T-helper 1 cell treated with Interleukin-12 subunit alpha and Interleukin-12 subunit beta and Interleukin-4 antibody, amounts not matched to agents 30 μg/mL and 1 μg/mL, for 36 hours (primary cell): ENCODE measurements at regions not wholly inside any gene's neighbourhood (a gene's known extent, or its start where the extent isn't known, plus 50 kb on each side); places are given as distances from the start of the nearest gene placed in this dataset.
A peak's percentile ranks its signal among the peaks of the same experiment; 100 is the strongest.
"Not testable (repeated sequence)": the region's sequence is repeated elsewhere in the genome, so short reads cannot be mapped to it uniquely, and the experiment has no call there.

Experiments used
- H3K27ac Mint-ChIP-seq: one replicate; pipeline ENCODE4 v1.8.0; 2021; ENCODE audit warnings: mild to moderate bottlenecking, mixed read lengths
- H3K27me3 Mint-ChIP-seq: one replicate; pipeline ENCODE4 v1.8.0; 2021; ENCODE audit warnings: low read depth, mixed read lengths
- H3K36me3 Mint-ChIP-seq: one replicate; pipeline ENCODE4 v1.8.0; 2021; ENCODE audit warnings: low read depth, mixed read lengths
- H3K4me1 Mint-ChIP-seq: one replicate; pipeline ENCODE4 v1.8.0; 2021; ENCODE audit warnings: low read depth, mixed read lengths
- H3K4me3 Mint-ChIP-seq: one replicate; pipeline ENCODE4 v1.8.0; 2021; ENCODE audit warnings: mild to moderate bottlenecking, moderate library complexity, mixed read lengths
- H3K9me3 Mint-ChIP-seq: one replicate; pipeline ENCODE4 v1.8.0; 2021; ENCODE audit warnings: mixed read lengths

DNA sequence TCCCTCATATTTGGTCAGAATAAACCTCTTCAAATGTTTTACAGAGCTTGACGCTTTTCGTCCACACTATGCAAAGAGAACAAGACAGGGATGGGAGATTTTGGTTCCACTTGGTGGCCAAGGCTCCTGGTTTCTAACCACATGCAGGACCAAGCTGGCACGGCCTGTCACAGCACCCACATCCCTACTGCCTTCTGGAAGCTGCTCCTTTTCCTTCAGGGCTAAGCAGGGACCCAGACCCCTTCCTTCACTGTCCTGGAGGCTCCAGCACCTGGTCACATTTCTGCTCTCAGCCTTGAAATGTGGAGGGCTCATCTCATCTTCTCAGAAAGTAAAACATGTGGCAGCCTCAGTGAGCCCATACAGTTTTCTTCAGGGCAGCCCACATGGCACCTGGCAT, 50.4 kb upstream of the ARHGEF7 start:
- H3K4me3 Mint-ChIP-seq: no peak overlapping the region
- peaks cover 63% of the 10 kb centered on the region for H3K27me3 Mint-ChIP-seq
- no peaks in the 10 kb centered on the region for H3K9me3 Mint-ChIP-seq
- H3K36me3 Mint-ChIP-seq: no peaks in the 10 kb centered on the region
- no peak overlapping the region for H3K27ac Mint-ChIP-seq
- H3K4me1 Mint-ChIP-seq: peaks cover 5% of the 10 kb centered on the region

DNA sequence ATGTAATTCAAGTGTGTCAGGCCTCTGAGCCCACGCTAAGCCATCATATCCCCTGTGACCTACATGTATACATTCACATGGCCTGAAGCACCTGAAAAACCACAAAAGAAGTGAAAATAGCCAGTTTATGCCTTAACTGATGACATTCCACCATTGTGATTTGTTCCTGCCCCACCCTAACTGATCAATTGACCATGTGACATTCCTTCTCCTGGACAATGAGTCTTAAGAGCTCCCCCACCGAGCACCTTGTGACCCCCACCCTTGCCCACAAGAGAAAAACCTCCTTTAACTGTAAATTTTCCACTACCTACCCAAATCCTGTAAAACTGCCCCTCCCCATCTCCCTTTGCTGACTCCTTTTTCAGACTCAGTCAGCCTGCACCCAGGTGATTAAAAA, 52.1 kb upstream of the ARHGEF7 start:
- H3K27me3 Mint-ChIP-seq: peaks cover 61% of the 10 kb centered on the region
- H3K4me1 Mint-ChIP-seq: peaks cover 5% of the 10 kb centered on the region
- H3K9me3 Mint-ChIP-seq: no peaks in the 10 kb centered on the region
- no peak overlapping the region for H3K4me3 Mint-ChIP-seq
- H3K27ac Mint-ChIP-seq: no peak overlapping the region
- no peaks in the 10 kb centered on the region for H3K36me3 Mint-ChIP-seq

GRCh38 chr13:111062305-111062704, 52.8 kb upstream of the ARHGEF7 start:
- no peaks in the 10 kb centered on the region for H3K36me3 Mint-ChIP-seq
- no peaks in the 10 kb centered on the region for H3K9me3 Mint-ChIP-seq
- peaks cover 63% of the 10 kb centered on the region for H3K27me3 Mint-ChIP-seq
- H3K4me3 Mint-ChIP-seq: no peak overlapping the region
- no peak overlapping the region for H3K27ac Mint-ChIP-seq
- peaks cover 3% of the 10 kb centered on the region for H3K4me1 Mint-ChIP-seq

DNA sequence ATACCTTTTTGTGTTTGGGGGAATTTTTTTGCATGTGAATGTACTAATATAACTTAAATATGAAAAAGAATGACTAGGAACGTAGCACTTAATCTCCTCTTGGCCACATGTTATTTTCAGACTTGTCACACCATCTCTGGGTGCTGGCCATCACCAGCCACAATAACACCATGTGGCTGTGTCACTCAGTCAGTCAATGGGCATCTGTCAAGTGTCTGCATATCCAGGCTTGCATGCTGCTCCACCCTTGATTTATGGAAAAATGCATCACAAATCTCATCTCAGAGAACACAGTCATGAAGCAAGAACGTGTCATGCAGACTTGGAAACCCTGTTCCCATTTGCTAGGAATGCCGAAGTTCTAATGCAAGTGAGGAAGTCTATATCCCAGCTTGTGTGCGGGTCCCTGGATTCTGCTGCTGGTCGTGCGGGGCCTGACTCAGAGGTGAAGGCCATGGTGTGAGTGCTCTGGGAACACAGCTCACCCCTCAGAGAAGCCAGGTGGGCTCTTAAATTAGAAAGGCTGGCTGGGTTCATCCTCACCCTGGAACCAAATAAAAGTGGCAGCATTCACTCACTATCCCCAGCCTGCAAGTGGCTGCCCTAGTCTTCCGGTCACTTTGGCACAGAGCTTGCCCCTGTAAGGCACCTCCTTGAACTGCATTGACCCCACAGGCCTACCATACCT, 53.6 kb upstream of the ARHGEF7 start:
- no peak overlapping the region for H3K4me3 Mint-ChIP-seq
- no peak overlapping the region for H3K27ac Mint-ChIP-seq
- H3K4me1 Mint-ChIP-seq: peaks cover 2% of the 10 kb centered on the region
- H3K36me3 Mint-ChIP-seq: no peaks in the 10 kb centered on the region
- no peaks in the 10 kb centered on the region for H3K9me3 Mint-ChIP-seq
- peaks cover 68% of the 10 kb centered on the region for H3K27me3 Mint-ChIP-seq

- Mint-ChIP-seq H3K36me3 (no peaks in the 10 kb centered on the region), H3K4me3 (no peak overlapping the region), H3K27me3 (peaks cover 67% of the 10 kb centered on the region), H3K4me1 (no peaks in the 10 kb centered on the region), H3K9me3 (no peaks in the 10 kb centered on the region), H3K27ac (no peak overlapping the region)
These were observed 54.7 kb upstream of the ARHGEF7 start for GRCh38 chr13:111060237-111060919.

- Mint-ChIP-seq H3K4me3 (no peak overlapping the region), H3K27ac (no peak overlapping the region), H3K27me3 (peaks cover 63% of the 10 kb centered on the region), H3K36me3 (no peaks in the 10 kb centered on the region), H3K4me1 (no peaks in the 10 kb centered on the region), H3K9me3 (no peaks in the 10 kb centered on the region)
These were observed 56.2 kb upstream of the ARHGEF7 start for GRCh38 chr13:111058796-111059506.

GRCh38 chr13:111058339-111058738, 56.8 kb upstream of the ARHGEF7 start:
- H3K4me1 Mint-ChIP-seq, H3K9me3 Mint-ChIP-seq, H3K27ac Mint-ChIP-seq, H3K4me3 Mint-ChIP-seq, H3K36me3 Mint-ChIP-seq: not testable (repeated sequence)
- H3K27me3 Mint-ChIP-seq: peaks cover 66% of the 10 kb centered on the region

- H3K27ac Mint-ChIP-seq, H3K4me1 Mint-ChIP-seq, H3K9me3 Mint-ChIP-seq, H3K36me3 Mint-ChIP-seq, H3K4me3 Mint-ChIP-seq: not testable (repeated sequence)
- H3K27me3 Mint-ChIP-seq: peaks cover 32% of the 10 kb centered on the region
These were observed 63.3 kb upstream of the ARHGEF7 start for GRCh38 chr13:111051726-111052232.

DNA sequence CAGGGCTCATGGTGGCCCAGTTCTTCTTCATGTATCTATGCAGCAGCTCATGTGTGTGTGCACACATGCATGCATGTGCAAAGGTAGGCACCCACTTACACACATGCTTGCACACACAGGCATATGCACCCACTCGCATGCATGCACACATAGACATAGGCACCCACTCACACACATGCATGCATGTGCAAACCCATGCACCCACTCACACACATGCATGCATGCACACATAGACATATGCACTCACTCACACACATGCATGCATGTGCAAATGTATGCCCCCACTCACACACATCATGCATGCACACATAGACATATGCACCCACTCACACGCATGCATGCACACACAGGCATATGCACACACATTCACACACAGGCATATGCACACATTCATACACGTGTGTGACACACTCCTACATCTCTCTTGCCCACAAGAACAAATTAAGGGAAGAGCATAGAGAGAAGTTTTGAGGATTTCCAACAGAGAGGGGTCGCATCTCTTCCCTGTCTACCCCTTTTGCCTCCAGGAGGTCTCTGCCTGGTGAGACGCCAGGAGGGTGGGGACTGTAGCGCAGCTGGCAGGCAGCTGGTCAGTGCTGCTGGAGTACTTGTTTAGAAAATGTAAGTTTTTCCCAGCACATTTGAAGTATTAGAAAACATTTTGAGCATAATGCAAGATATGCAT, 63.9 kb upstream of the ARHGEF7 start:
- H3K4me3 Mint-ChIP-seq: no peak overlapping the region
- no peak overlapping the region for H3K27ac Mint-ChIP-seq
- H3K4me1 Mint-ChIP-seq: peaks cover 11% of the 10 kb centered on the region
- peaks cover 27% of the 10 kb centered on the region for H3K27me3 Mint-ChIP-seq
- H3K9me3 Mint-ChIP-seq: no peaks in the 10 kb centered on the region
- H3K36me3 Mint-ChIP-seq: no peaks in the 10 kb centered on the region

GRCh38 chr13:111050539-111050879, 64.6 kb upstream of the ARHGEF7 start:
- Mint-ChIP-seq H3K9me3 (no peaks in the 10 kb centered on the region), H3K27ac (no peak overlapping the region), H3K36me3 (no peaks in the 10 kb centered on the region), H3K4me1 (peaks cover 11% of the 10 kb centered on the region), H3K4me3 (no peak overlapping the region), H3K27me3 (peaks cover 20% of the 10 kb centered on the region)

GRCh38 chr13:111049791-111050538, 65.1 kb upstream of the ARHGEF7 start:
- no peak overlapping the region for H3K4me3 Mint-ChIP-seq
- no peaks in the 10 kb centered on the region for H3K36me3 Mint-ChIP-seq
- H3K27me3 Mint-ChIP-seq: peaks cover 15% of the 10 kb centered on the region
- H3K9me3 Mint-ChIP-seq: no peaks in the 10 kb centered on the region
- H3K27ac Mint-ChIP-seq: no peak overlapping the region
- H3K4me1 Mint-ChIP-seq: peaks cover 11% of the 10 kb centered on the region

DNA sequence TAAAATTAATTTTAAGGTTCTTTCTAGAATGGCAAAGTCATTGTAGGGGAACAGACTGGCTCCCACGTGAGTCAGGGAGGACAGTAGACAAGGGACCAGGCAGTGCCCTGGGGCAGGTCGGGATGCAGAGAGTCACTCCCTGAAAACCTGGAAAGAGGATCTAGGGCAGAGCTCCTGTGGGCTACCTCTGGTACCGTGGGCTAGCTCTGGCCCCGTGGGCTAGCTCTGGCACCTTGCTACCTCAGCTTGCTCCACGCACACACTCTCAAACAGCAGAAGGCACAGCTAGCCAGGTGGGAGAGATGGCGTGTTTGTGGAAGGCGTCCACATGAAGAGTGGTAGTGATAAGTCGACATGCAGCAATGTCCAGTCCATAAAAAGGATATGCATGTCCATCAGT, 66.7 kb upstream of the ARHGEF7 start:
- Mint-ChIP-seq H3K9me3 (no peaks in the 10 kb centered on the region), H3K4me3 (no peak overlapping the region), H3K36me3 (no peaks in the 10 kb centered on the region), H3K4me1 (peaks cover 11% of the 10 kb centered on the region), H3K27ac (no peak overlapping the region), H3K27me3 (peaks cover 5% of the 10 kb centered on the region)

DNA sequence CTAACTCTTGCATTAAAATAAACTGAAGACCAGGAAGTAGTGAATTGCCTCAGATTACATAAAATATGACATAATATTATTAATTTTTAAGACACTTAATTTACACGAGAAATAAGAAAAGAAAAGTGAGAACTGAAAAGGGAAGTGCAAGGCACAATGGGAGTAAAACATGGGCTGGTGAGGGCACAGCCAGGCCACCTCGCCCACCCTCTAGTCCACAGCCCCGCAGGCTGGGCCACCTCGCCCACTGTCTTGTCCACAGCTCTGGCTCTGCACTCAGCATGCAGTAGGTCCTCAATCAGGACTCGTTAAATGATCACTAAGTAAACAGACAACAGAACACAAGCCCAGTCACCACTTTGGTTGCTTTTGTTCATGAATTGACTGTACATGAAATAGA, 67.8 kb upstream of the ARHGEF7 start:
- no peaks in the 10 kb centered on the region for H3K36me3 Mint-ChIP-seq
- H3K9me3 Mint-ChIP-seq: no peaks in the 10 kb centered on the region
- peak overlapping the region; percentile 63 for H3K27ac Mint-ChIP-seq
- peaks cover 5% of the 10 kb centered on the region for H3K27me3 Mint-ChIP-seq
- H3K4me1 Mint-ChIP-seq: peaks cover 11% of the 10 kb centered on the region
- no peak overlapping the region for H3K4me3 Mint-ChIP-seq

- H3K36me3 Mint-ChIP-seq: no peaks in the 10 kb centered on the region
- peaks cover 11% of the 10 kb centered on the region for H3K27me3 Mint-ChIP-seq
- no peak overlapping the region for H3K4me3 Mint-ChIP-seq
- H3K4me1 Mint-ChIP-seq: peaks cover 11% of the 10 kb centered on the region
- no peaks in the 10 kb centered on the region for H3K9me3 Mint-ChIP-seq
- peak overlapping the region; percentile 63 for H3K27ac Mint-ChIP-seq
These were observed 68.4 kb upstream of the ARHGEF7 start for GRCh38 chr13:111046590-111047141.
